NCI-H748 (cell line): ENCODE measurements at regions not wholly inside any gene's neighbourhood (a gene's known extent, or its start where the extent isn't known, plus 50 kb on each side); places are given as distances from the start of the nearest gene placed in this dataset.

ENCODE experiments used
- DNase-seq: peaks from one replicate; lab custom pipeline; 2025; ENCODE audit not compliant: unreplicated experiment; lab: John Stamatoyannopoulos, UW

- DNase-seq: no peak
Observed at GRCh38 chr13:82720986-82721385, 1161.3 kb downstream of the SLITRK1 start.

GRCh38 chr13:82719987-82720386 lies 1162.3 kb downstream of the SLITRK1 start:
- no peak for DNase-seq

GRCh38 chr13:82717249-82717648 lies 1165.0 kb downstream of the SLITRK1 start:
- DNase-seq: no peak

- DNase-seq: no peak
Observed at GRCh38 chr13:82713687-82714405, 1168.4 kb downstream of the SLITRK1 start.

- DNase-seq: no peak
Observed at GRCh38 chr13:82702513-82702912, 1179.8 kb downstream of the SLITRK1 start.

- no peak for DNase-seq
Observed at GRCh38 chr13:82701020-82701419, 1181.3 kb downstream of the SLITRK1 start.

- DNase-seq: peak; percentile 35
Observed at GRCh38 chr13:82698941-82699340, 1183.3 kb downstream of the SLITRK1 start.

- no peak for DNase-seq
Observed at GRCh38 chr13:82698383-82698782, 1183.9 kb downstream of the SLITRK1 start.

- DNase-seq: no peak
Observed at GRCh38 chr13:82693607-82694006, 1188.7 kb downstream of the SLITRK1 start.

- DNase-seq: no peak
Observed at GRCh38 chr13:82688400-82688994, 1193.8 kb downstream of the SLITRK1 start.

GRCh38 chr13:82687884-82688283 lies 1194.4 kb downstream of the SLITRK1 start:
- no peak for DNase-seq

GRCh38 chr13:82681535-82681934 lies 1200.7 kb downstream of the SLITRK1 start:
- no peak for DNase-seq

GRCh38 chr13:82678052-82678451 lies 1204.2 kb downstream of the SLITRK1 start:
- no peak for DNase-seq

GRCh38 chr13:82675024-82675423 lies 1207.2 kb downstream of the SLITRK1 start:
- DNase-seq: no peak

- no peak for DNase-seq
Observed at GRCh38 chr13:82674546-82674945, 1207.7 kb downstream of the SLITRK1 start.

GRCh38 chr13:82672248-82672647 lies 1210.0 kb downstream of the SLITRK1 start:
- DNase-seq: no peak

GRCh38 chr13:82664183-82664582 lies 1218.1 kb downstream of the SLITRK1 start:
- no peak for DNase-seq

GRCh38 chr13:82661126-82661525 lies 1221.1 kb downstream of the SLITRK1 start:
- DNase-seq: no peak

- DNase-seq: no peak
Observed at GRCh38 chr13:82658811-82659210, 1223.5 kb downstream of the SLITRK1 start.

- DNase-seq: no peak
Observed at GRCh38 chr13:82657471-82657870, 1224.8 kb downstream of the SLITRK1 start.

- DNase-seq: no peak
Observed at GRCh38 chr13:82654861-82655855, 1227.1 kb downstream of the SLITRK1 start.

- DNase-seq: no peak
Observed at GRCh38 chr13:82654143-82654542, 1228.1 kb downstream of the SLITRK1 start.
